GM21360 (cell line): ENCODE measurements at regions not wholly inside any gene's neighbourhood (a gene's known extent, or its start where the extent isn't known, plus 50 kb on each side); places are given as distances from the start of the nearest gene placed in this dataset.

Experiments
- ATAC-seq: cut with Tn5 transposase; IDR thresholded peaks from one replicate; pipeline ENCODE4 v1.9.1; 2021; ENCODE audit warnings: mild to moderate bottlenecking, moderate library complexity; ENCODE audit not compliant: unreplicated experiment

DNA sequence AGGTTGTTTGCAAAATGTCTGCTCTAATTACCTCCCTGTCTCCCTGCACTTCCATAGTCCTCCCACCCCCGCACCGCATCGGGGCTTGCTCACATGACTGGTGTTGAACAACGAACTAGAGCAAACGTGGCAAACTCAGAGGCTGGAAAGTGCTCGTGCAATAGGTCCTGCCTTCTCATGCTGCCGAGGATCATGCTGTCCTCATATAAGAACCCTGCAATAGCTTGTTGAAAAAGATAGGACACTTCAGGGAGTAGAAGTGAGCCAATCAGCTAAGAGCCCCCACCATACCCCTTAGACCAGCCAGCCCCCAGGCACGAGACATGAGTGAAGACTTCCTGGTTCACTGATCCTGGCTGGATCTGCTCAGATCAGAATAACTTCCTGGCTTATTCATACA lies 219.2 kb downstream of the C6orf118 start:
- ATAC-seq: no peak

GRCh38 chr6:165086814-165087213 lies 222.6 kb downstream of the C6orf118 start:
- ATAC-seq: no peak

DNA sequence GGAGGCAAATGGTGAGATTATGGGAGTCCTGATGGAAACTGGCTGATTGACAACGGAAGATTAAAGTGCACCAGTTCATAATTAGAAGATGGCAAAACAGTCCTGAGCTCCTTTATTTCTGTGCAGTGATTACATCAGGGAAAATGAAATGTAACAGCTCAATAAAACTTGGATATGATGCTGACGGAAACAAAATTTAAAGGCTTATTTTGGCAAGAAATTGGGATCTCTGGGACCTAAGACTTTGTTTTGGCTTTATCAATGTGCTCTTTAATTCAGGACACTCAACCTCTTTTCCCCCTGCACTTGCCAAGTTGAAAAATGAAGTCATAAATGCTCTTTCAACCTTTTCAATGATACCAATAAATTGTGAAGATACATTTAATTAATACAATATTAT lies 226.8 kb downstream of the C6orf118 start:
- ATAC-seq: no peak

DNA sequence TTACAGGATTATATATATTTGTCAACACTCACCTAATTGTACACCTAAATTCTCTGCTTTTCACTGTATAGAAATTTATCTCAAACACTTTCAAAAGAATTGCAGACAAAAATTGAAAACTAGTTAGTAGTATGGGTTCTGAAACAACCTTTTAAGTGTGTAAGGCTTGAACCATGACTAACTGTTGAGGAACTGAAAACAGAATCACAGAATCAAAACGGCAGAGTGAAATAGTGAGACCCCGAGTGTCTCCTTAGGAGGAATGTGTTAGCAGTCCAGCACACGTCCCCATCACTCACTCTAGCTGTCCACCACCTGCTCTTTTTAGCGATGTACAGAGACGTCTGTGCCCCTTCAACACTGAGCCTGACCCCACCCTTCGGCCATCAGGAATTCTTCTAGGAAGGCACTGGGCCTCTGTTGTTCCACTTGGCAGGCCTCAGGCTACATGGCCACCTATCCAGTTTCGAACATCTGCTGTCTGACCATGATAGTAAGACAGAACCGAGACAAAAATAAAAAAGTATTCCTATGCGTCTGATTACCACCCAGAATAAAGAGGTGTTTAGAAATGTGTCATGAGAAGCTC lies 227.4 kb downstream of the C6orf118 start:
- ATAC-seq: no peak

- no peak for ATAC-seq
Measured at GRCh38 chr6:165077876-165078275, 231.5 kb downstream of the C6orf118 start.

DNA sequence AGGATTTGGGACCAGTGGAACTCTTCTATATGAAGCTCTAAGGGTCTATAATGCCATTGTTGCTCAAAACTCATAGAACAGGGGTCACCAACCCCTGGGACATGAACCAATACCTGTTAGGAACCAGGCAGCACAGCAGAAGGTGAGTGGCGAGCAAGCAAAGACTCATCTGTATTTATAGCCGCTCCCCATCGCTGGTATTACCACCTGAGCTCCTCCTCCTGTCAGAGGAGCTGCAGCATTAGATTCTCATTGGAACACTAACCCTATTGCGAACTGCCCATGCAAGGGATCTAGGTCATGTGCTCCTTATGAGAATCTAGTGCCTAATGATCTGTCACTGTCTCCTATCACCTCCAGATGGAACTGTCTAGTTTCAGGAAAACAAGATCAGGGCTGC lies 237.5 kb downstream of the C6orf118 start:
- ATAC-seq: no peak

- no peak for ATAC-seq
Measured at GRCh38 chr6:165060720-165061119, 248.7 kb downstream of the C6orf118 start.

GRCh38 chr6:165059032-165059431 lies 250.4 kb downstream of the C6orf118 start:
- no peak for ATAC-seq

GRCh38 chr6:165056292-165056691 lies 253.1 kb downstream of the C6orf118 start:
- ATAC-seq: no peak

DNA sequence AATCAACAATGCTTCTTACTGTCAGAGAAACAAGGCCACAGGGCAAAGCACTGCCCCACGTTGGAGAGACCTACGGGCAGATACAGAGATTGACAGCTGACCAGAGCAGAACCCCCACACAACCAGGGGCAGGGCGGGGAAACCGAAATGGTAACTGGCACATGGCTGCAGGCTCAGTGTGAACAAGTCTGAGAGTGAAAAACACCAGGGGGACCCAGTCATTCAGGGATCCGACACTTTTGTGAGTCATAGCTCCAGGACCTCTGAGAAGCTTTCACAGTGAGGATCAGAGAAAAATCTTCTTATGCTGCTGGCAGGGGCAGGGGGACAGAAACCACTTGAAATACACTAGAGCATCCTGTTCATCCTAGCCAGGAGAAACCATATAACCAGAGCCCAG lies 254.2 kb downstream of the C6orf118 start:
- ATAC-seq: no peak

GRCh38 chr6:165052561-165053480 lies 256.6 kb downstream of the C6orf118 start:
- ATAC-seq: no peak

DNA sequence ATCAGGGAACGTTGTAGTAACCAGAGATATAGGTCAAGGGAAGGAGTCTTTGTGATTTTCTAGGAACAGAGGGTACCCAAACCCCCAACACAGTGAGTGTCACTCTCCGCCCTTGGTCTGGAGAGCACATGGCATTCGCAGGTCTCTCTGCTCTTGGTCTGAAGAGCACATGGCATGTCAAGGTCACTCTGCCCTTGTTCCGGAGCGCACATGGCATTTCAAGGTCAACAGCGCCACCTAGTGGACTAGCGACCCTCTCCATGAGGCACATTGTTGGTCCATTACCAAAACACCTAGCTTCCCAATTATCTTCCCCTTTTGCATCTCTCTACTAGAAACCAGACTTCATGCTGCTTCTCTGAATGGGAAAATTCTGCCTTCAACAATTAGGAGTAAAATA lies 260.0 kb downstream of the C6orf118 start:
- peak; percentile 77 for ATAC-seq

DNA sequence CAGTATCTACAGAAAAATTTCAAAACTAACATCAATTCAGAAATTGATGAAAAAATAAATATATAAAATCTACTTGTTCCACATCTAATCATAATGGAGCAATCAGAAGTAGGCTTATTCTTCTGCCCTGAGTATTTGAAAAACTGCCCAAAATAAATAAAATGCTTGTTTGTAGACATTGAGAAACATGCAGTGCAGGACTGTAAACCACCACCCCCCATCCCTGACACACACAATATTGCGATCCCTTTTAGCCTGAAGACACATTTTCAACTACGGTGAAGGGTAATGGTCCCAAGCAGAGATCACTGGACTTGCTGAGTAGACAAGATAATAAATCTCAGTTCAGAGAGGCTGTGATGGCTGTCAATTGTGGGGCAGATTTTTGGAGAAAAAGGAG lies 261.5 kb downstream of the C6orf118 start:
- ATAC-seq: no peak

GRCh38 chr6:165045631-165046030 lies 263.8 kb downstream of the C6orf118 start:
- no peak for ATAC-seq

GRCh38 chr6:165042912-165043311 lies 266.5 kb downstream of the C6orf118 start:
- ATAC-seq: no peak

GRCh38 chr6:165040440-165040839 lies 269.0 kb downstream of the C6orf118 start:
- no peak for ATAC-seq

DNA sequence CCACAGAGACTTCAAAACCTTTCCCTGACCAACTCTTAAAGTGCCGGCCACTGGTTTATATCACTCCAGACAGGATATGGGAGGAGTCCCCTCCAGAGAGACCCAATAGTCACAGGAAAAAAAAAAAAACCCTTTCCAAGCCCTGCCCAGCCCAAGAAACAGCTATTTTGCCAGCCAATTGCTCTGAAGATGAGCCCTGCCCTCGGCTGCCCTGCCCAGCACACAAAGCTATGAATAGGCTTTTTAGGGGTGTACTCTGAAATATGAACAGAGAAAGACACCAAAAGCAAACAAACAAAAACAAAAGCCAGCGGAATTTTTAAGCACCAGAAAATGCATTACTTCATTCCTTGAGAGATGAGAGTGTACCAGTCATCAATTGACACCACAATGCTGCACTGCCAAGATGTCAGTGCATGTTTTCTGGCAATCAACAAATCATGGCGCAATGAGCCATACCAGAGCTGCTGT lies 275.1 kb downstream of the C6orf118 start:
- ATAC-seq: no peak

- ATAC-seq: no peak
Measured at GRCh38 chr6:165031502-165031901, 277.9 kb downstream of the C6orf118 start.

DNA sequence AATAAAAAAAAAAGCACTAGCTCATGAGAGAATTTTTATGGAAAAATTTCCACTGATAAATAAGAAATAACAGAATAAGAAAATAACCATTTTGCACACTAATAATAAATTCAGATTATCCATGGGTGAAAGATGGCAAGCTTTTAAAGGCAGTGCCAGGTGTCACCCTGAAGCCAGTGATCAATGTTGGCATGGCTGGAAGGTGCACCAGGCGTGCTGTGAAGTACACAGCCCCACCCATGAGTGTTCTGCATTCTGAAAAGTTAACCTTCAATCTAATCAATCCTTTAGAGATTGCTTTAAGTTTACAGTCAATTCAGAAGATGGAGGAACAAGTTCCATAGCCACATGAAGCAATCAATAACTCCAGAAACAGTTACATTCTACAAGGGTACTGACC lies 284.4 kb downstream of the C6orf118 start:
- no peak for ATAC-seq

GRCh38 chr6:165019681-165020080 lies 289.7 kb downstream of the C6orf118 start:
- no peak for ATAC-seq

GRCh38 chr6:165015676-165016075 lies 293.7 kb downstream of the C6orf118 start:
- no peak for ATAC-seq

DNA sequence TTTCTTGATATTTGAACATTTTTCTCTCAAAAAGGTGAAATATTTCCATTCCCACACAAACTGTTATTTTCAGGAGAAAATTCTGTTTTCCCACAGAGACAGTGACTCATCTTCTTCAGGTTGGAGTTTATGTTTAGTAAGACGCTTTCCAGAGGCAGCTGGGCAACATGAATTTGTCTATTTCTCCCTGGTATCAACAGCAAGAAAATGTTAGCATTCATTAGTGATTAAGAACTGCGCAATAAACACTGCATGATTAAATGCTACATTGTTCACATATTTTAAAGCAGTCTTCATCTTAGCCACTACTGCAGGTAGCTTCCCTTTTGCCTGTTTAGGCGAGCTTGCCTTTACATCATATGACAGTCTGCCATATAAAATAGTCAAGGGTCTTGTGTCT lies 295.7 kb downstream of the C6orf118 start:
- no peak for ATAC-seq
